SKM-1 treated with dmso at 0.1 percent for 144 hours (cell line): ENCODE measurements at regions not wholly inside any gene's neighbourhood (a gene's known extent, or its start where the extent isn't known, plus 50 kb on each side); places are given as distances from the start of the nearest gene placed in this dataset.

Source experiments
- DNase-seq: peaks from one replicate; lab custom pipeline; 2025; ENCODE audit not compliant: unreplicated experiment; lab: John Stamatoyannopoulos, UW

- no peak for DNase-seq
Observed at GRCh38 chr2:19810148-19810547, 91.6 kb downstream of the TTC32 start.

GRCh38 chr2:19809206-19809605 is 92.6 kb downstream of the TTC32 start:
- DNase-seq = no peak

- DNase-seq = no peak
Observed at GRCh38 chr2:19807866-19808265, 93.9 kb downstream of the TTC32 start.

GRCh38 chr2:19807346-19807745 is 94.4 kb downstream of the TTC32 start:
- no peak for DNase-seq

GRCh38 chr2:19806591-19806990 is 95.2 kb downstream of the TTC32 start:
- DNase-seq = no peak

GRCh38 chr2:19806131-19806530 is 95.7 kb downstream of the TTC32 start:
- DNase-seq = no peak

- DNase-seq = no peak
Observed at GRCh38 chr2:19805266-19805665, 96.5 kb downstream of the TTC32 start.

GRCh38 chr2:19804639-19805260 is 97.0 kb downstream of the TTC32 start:
- DNase-seq = no peak

GRCh38 chr2:19802086-19802841 is 99.5 kb downstream of the TTC32 start:
- DNase-seq = no peak

- DNase-seq = no peak
Observed at GRCh38 chr2:19801367-19802080, 100.3 kb downstream of the TTC32 start.

GRCh38 chr2:19800796-19801195 is 101.0 kb downstream of the TTC32 start:
- no peak for DNase-seq

- no peak for DNase-seq
Observed at GRCh38 chr2:19799881-19800780, 101.7 kb downstream of the TTC32 start.

GRCh38 chr2:19797871-19798270 is 103.9 kb downstream of the TTC32 start:
- no peak for DNase-seq

GRCh38 chr2:19797243-19797810 is 104.5 kb downstream of the TTC32 start:
- DNase-seq = no peak

- DNase-seq = no peak
Observed at GRCh38 chr2:19796035-19796695, 105.6 kb downstream of the TTC32 start.

- no peak for DNase-seq
Observed at GRCh38 chr2:19793132-19793750, 108.5 kb downstream of the TTC32 start.

- DNase-seq = no peak
Observed at GRCh38 chr2:19790291-19790690, 111.5 kb downstream of the TTC32 start.

GRCh38 chr2:19787134-19787533 is 114.6 kb downstream of the TTC32 start:
- DNase-seq = no peak

- no peak for DNase-seq
Observed at GRCh38 chr2:19786408-19787058, 115.2 kb downstream of the TTC32 start.
